RWPE1 (cell line): ENCODE measurements at regions not wholly inside any gene's neighbourhood (a gene's known extent, or its start where the extent isn't known, plus 50 kb on each side); places are given as distances from the start of the nearest gene placed in this dataset.

Experiments
- CTCF ChIA-PET: fragments of 350-600 bp; sonication (Branson Sonifier 250); formaldehyde crosslinking; extraction: SDS; loops from one replicate; lab custom pipeline; 2021; lab: Yijun Ruan, JAX
- POLR2A ChIA-PET: fragments of 400-600 bp; formaldehyde crosslinking; extraction: SDS; loops from one replicate; lab custom pipeline; 2020; ENCODE audit warnings: antibody characterized with exemption; ENCODE audit not compliant: low non-redundant PET; lab: Yijun Ruan, JAX
- DNase-seq: peaks from one replicate; pipeline ENCODE4 v3.0.0; 2012; ENCODE audit warnings: low spot score
- H3K27ac ChIP-seq: fragments of 450-650 bp; 2 replicates; pipeline ENCODE4 v1.5.1; 2017
- TF ChIP-seq, protein P1 (sequence below): fragments of 450-650 bp; conservative IDR thresholded peaks from 2 replicates; pipeline ENCODE4 v1.5.1; 2017; ENCODE audit warnings: low read depth, mild to moderate bottlenecking

DNA sequence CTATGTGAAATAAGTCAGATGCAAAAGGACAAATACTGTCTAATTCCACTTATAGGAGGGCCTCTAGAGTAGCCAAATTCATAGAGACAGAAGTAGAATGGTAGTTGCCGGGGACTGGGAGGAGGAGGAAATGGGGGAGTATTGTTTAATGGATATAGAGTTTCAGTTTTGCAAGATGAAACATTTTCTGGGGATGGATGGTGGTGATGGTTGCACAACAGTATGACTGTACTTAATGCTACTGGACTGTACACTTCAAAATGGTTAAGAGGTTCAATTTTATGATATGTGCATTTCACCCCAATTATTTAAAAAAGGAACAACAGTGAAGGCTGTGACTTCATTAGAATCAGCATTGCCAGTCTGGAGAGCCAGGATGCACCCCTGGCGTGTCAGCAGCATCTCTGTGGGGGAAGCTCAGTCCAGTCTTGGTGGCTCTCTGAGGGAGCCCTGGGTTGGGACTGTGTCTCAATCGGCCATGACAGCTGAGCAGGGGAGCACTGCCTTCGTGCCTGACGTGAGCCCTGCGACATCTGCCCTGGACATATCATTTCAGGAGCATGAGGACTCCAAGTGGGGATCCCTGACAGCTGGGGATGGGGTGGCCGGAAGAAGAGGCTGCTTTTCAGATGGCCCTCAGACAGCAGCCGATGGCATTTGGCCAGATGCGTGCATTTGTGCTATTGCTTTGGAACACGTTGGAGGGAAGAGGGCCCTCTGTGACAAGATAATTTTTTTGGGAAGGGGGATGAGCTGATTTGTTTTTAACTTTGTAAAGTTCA lies 130.8 kb upstream of the STC2 start:
- TF ChIP-seq, protein P1, sequence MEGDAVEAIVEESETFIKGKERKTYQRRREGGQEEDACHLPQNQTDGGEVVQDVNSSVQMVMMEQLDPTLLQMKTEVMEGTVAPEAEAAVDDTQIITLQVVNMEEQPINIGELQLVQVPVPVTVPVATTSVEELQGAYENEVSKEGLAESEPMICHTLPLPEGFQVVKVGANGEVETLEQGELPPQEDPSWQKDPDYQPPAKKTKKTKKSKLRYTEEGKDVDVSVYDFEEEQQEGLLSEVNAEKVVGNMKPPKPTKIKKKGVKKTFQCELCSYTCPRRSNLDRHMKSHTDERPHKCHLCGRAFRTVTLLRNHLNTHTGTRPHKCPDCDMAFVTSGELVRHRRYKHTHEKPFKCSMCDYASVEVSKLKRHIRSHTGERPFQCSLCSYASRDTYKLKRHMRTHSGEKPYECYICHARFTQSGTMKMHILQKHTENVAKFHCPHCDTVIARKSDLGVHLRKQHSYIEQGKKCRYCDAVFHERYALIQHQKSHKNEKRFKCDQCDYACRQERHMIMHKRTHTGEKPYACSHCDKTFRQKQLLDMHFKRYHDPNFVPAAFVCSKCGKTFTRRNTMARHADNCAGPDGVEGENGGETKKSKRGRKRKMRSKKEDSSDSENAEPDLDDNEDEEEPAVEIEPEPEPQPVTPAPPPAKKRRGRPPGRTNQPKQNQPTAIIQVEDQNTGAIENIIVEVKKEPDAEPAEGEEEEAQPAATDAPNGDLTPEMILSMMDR, result no peak
- H3K27ac ChIP-seq, result peak overlapping the region; percentile 48; the same call in 1 of the 2 replicates
- CTCF ChIA-PET, result interaction anchor here (1.0 kb wide), 1 partner anchor 62 kb away, joined by 3 read pairs; no protein-coding TSS in a partner anchor
- POLR2A ChIA-PET, result no interaction called here
- DNase-seq, result no peak

DNA sequence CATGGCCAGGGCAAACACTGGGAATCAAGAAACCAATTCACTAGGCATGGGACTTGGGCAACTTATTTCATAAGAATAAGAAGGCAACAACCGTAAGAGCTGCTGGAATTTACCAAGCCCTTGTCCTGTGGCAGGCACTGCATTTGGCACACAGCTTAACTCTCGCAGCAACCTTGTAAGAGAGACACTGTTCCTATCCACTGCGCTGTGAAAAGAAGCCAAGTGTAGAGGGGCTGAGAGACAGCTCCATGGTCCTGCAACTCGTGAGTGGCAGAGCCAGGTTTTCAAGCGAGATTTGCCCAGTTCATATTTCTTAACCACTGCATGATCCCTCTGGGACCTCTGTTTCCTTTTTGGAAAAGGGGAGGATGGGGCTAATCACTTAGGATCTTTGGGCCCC lies 129.3 kb upstream of the STC2 start:
- CTCF ChIA-PET, result no interaction called here
- no peak for DNase-seq

DNA sequence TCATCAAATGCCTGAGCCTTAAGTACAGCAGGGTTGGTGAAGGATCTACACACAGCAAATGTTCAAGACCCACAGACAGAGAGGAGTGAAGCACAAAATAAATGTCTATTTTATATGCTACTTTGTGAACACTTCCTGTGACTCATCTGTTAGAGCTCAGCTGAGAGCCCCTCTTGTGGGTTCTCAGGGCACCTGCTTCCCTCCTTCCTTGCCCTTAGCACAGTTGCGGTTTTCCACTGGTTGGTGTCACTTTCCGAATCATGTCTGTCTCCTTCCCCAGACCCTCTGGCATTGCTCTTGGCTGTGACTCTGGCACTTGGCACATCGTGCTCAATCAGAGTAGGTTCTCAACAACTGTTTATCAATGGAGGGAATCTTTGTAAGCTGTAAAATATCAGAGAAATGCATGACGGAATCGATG lies 128.5 kb upstream of the STC2 start:
- POLR2A ChIA-PET, result no interaction called here
- H3K27ac ChIP-seq, result no peak overlapping the region
- DNase-seq, result no peak

More for the DNA sequence above, 129.3 kb upstream of the STC2 start:
- POLR2A ChIA-PET, result no interaction called here
- TF ChIP-seq, protein P1, result no peak
- no peak overlapping the region for H3K27ac ChIP-seq

DNA sequence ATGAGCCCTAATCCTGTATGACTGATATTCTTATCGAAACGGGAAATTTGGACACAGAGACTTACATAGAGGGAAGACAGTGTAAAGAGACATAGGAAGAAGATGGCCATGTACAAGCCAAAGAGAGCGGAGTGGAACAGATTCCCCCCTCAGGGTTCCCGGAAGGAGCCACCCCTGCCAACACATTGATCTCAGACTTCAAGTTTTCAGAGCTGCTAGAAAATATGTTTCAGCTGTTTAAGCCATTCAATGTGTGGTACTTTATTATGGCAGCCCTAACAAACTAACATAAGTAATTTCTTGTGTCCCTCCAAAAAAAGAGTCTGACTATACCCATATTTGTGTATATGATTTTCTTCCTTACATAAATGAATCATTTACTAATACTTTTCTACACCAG lies 128.0 kb upstream of the STC2 start:
- H3K27ac ChIP-seq, result no peak overlapping the region
- TF ChIP-seq, protein P1, result no peak
- DNase-seq, result no peak
- CTCF ChIA-PET, result no interaction called here
- POLR2A ChIA-PET, result no interaction called here

More for the DNA sequence above, 128.5 kb upstream of the STC2 start:
- TF ChIP-seq, protein P1, result no peak
- CTCF ChIA-PET, result no interaction called here

DNA sequence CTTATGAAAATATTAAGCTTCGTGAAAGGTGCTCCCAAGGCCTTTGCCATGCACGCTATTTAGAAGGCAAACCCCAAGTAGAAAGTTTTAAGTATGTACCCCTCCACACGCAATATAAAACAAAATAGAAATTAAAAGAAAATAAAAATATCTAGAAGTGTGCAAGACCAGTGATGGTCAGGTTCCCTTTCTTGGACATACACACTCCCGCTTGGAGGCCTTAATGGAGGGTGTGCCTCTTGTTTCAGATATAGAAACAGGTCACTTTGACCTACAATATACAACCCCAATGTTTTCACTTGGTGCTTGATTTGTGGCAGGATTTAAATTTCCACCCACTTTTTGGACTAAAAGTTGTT lies 127.4 kb upstream of the STC2 start:
- H3K27ac ChIP-seq, result peak overlapping the region; percentile 84
- DNase-seq, result no peak
- TF ChIP-seq, protein P1, result no peak
- CTCF ChIA-PET, result no interaction called here
- POLR2A ChIA-PET, result no interaction called here

DNA sequence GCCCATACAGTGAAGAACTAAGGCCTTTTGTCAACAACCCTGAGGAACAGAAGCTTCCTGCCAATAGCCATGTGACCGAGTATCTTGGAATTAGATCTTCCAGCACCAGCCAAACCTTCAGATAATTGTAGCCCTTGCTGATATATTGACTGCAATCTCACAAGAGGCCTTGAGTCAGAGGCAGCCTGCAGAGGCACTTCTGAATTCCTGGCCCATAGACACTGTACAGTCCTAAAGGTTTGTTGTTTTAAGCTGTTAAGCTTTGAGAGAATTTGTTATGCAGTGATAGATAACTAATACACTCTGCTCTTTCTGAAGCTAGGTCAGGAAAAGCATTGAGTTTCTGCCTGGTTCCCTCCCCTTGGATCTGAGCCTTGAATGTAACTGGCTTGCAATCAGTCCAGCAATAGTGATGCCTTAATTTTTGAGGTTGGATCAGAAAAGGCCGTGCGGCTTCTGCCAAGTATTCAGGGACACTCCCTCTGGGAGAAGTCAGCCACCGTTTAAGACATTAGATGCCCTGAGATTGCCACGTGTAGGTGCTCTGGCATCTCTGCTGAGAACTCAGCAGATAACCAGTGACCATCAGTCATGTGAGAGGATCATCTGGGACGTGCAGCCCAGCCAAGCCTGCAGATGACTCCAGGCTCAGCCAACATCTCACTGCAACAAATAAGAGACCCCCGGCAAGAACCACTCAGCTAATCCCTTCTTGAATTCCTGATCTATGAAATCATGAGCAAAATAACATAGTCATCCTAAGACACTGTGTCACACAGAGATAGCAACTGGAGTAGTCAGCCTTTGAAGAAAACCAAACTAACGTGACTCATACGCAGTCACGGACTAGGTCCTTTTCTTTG lies 126.8 kb upstream of the STC2 start:
- peak overlapping the region; percentile 84 for H3K27ac ChIP-seq
- ChIA-PET CTCF (no interaction called here), POLR2A (no interaction called here)
- peak; percentile 96 for DNase-seq
- TF ChIP-seq, protein P1, result no peak
